ENCODE measurements at regions not wholly inside any gene's neighbourhood (a gene's known extent, or its start where the extent isn't known, plus 50 kb on each side); places are given as distances from the start of the nearest gene placed in this dataset.
A peak's percentile ranks its signal among the peaks of the same experiment; 100 is the strongest.

GRCh38 chr9:86486891-86487837 lies 133.0 kb upstream of the TUT7 start:
- TF ChIP-seq, protein P1, sequence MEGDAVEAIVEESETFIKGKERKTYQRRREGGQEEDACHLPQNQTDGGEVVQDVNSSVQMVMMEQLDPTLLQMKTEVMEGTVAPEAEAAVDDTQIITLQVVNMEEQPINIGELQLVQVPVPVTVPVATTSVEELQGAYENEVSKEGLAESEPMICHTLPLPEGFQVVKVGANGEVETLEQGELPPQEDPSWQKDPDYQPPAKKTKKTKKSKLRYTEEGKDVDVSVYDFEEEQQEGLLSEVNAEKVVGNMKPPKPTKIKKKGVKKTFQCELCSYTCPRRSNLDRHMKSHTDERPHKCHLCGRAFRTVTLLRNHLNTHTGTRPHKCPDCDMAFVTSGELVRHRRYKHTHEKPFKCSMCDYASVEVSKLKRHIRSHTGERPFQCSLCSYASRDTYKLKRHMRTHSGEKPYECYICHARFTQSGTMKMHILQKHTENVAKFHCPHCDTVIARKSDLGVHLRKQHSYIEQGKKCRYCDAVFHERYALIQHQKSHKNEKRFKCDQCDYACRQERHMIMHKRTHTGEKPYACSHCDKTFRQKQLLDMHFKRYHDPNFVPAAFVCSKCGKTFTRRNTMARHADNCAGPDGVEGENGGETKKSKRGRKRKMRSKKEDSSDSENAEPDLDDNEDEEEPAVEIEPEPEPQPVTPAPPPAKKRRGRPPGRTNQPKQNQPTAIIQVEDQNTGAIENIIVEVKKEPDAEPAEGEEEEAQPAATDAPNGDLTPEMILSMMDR (IDR thresholded peaks at IDR 0.05; ENCODE audit: poor library complexity): peak; percentile 70
- no peak for TF ChIP-seq EZH2phosphoT487 (IDR thresholded peaks at IDR 0.05; ENCODE audit: low read depth, severe bottlenecking, unreplicated experiment)
- no peak for TF ChIP-seq EZH2 (IDR thresholded peaks at IDR 0.05; ENCODE audit: borderline replicate concordance)

Measured in hepatocyte (in vitro differentiated cells).